Panc1 (cell line): ENCODE measurements at regions not wholly inside any gene's neighbourhood (a gene's known extent, or its start where the extent isn't known, plus 50 kb on each side); places are given as distances from the start of the nearest gene placed in this dataset.

ENCODE experiments used
- TF ChIP-seq, protein P1 (sequence below): fragments of 450-650 bp; IDR thresholded peaks from 2 replicates; pipeline ENCODE4 v1.5.1; 2017; ENCODE audit warnings: mild to moderate bottlenecking
- TF ChIP-seq, protein P2 (sequence below), 2 experiments: IDR thresholded peaks; 2 replicates each; pipeline ENCODE4 v1.6.1; 2011 to 2012; ENCODE audit warnings: low read depth in 2 of 2, control low read depth in 1 of 2, low read length in 1 of 2, mild to moderate bottlenecking in 1 of 2, moderate library complexity in 1 of 2; ENCODE audit not compliant: insufficient read depth in 1 of 2

DNA sequence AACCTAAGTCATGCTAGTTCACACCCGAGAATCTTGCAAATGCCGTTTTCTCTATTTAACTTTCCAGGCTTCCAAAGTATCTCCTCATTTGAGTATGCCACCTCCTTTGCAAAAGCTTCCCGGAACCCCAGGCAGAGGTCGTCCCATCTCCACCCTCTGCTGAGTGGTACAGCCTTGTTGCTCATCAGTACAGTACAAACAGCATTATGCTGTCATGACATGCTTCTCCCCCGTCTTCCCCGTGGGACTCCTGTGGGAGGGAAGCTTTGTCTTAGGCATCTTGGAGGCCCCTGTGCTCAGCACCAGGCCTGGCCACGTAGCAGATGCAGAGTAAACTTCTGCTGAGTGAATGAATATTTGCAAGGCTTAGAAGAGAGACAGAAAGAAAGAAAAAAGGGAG, 102.7 kb downstream of the CDCA7 start:
- TF ChIP-seq, protein P1, sequence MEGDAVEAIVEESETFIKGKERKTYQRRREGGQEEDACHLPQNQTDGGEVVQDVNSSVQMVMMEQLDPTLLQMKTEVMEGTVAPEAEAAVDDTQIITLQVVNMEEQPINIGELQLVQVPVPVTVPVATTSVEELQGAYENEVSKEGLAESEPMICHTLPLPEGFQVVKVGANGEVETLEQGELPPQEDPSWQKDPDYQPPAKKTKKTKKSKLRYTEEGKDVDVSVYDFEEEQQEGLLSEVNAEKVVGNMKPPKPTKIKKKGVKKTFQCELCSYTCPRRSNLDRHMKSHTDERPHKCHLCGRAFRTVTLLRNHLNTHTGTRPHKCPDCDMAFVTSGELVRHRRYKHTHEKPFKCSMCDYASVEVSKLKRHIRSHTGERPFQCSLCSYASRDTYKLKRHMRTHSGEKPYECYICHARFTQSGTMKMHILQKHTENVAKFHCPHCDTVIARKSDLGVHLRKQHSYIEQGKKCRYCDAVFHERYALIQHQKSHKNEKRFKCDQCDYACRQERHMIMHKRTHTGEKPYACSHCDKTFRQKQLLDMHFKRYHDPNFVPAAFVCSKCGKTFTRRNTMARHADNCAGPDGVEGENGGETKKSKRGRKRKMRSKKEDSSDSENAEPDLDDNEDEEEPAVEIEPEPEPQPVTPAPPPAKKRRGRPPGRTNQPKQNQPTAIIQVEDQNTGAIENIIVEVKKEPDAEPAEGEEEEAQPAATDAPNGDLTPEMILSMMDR, result no peak
- TF ChIP-seq, protein P2, sequence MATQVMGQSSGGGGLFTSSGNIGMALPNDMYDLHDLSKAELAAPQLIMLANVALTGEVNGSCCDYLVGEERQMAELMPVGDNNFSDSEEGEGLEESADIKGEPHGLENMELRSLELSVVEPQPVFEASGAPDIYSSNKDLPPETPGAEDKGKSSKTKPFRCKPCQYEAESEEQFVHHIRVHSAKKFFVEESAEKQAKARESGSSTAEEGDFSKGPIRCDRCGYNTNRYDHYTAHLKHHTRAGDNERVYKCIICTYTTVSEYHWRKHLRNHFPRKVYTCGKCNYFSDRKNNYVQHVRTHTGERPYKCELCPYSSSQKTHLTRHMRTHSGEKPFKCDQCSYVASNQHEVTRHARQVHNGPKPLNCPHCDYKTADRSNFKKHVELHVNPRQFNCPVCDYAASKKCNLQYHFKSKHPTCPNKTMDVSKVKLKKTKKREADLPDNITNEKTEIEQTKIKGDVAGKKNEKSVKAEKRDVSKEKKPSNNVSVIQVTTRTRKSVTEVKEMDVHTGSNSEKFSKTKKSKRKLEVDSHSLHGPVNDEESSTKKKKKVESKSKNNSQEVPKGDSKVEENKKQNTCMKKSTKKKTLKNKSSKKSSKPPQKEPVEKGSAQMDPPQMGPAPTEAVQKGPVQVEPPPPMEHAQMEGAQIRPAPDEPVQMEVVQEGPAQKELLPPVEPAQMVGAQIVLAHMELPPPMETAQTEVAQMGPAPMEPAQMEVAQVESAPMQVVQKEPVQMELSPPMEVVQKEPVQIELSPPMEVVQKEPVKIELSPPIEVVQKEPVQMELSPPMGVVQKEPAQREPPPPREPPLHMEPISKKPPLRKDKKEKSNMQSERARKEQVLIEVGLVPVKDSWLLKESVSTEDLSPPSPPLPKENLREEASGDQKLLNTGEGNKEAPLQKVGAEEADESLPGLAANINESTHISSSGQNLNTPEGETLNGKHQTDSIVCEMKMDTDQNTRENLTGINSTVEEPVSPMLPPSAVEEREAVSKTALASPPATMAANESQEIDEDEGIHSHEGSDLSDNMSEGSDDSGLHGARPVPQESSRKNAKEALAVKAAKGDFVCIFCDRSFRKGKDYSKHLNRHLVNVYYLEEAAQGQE (IDR thresholded peaks at IDR 0.05; ENCODE audit: insufficient read depth in 1 of 2, low read depth in 2 of 2, low read length in 1 of 2), result no peak
